ENCODE measurements at regions not wholly inside any gene's neighbourhood (a gene's known extent, or its start where the extent isn't known, plus 50 kb on each side); places are given as distances from the start of the nearest gene placed in this dataset.

- Histone ChIP-seq H3K4me3 (peak overlapping the region in 3 of 7 experiments; percentile 2 to 21 (median 15)), H3K27ac (no peak overlapping the region)
These were observed 126.0 kb downstream of the TMEM174 start for GRCh38 chr5:73298772-73299630.

DNA sequence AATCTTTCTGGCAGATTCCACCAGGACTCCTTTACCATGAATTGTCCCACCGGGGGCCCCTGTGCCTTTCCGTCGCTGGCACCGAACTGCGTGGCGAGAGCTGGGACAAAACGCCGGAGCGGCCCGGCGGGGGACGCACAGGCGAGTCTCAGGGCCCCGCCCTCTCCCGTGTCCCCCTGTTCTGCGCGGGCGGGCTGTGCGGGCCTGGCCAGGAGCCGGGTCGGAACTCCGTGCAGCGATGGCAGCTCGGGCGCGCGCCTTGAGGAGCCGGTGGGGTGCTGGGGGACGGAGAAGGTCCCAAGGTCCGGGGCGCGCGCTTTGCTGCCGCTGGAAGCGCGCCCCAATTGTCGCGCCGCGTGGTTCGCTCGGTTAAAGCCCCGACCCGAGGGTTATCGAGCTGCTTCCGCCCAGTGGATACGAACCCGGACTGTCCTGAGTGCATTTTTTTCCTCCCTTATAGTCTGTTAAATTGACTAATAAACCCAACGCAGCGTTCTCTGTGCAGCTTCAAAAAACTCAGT is 125.3 kb downstream of the TMEM174 start:
- H3K4me3 ChIP-seq: peak overlapping the region in 1 of 7 experiments; percentile 21

GRCh38 chr5:73297430-73297829 is 124.4 kb downstream of the TMEM174 start:
- Histone ChIP-seq H3K4me3 (no peak overlapping the region), H3K27ac (no peak overlapping the region)

More for the DNA sequence above, 125.3 kb downstream of the TMEM174 start:
- H3K27ac ChIP-seq: no peak overlapping the region

- no peak overlapping the region for H3K4me3 ChIP-seq
- H3K27ac ChIP-seq: no peak overlapping the region
These were observed 123.8 kb downstream of the TMEM174 start for GRCh38 chr5:73296772-73297171.

DNA sequence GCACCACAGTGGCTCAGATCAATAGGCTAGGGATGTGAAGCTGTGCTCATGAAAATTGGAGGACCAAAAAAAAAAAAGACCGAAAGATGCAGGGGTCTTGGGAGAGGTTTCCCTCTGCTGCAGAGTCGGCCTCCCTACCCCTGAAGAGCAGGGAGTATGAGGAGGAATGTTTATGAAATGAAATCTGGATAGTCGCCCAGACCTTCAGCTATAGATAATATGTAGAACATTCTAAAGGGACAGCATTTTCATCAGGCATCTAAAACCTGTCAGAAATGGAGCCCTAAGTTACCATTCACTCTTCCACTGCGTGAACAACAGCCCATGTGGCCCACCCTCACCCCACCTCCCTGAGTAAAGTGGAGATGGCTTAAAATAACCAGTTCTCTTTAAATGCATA is 122.9 kb downstream of the TMEM174 start:
- no peak overlapping the region for H3K4me3 ChIP-seq
- H3K27ac ChIP-seq: no peak overlapping the region

DNA sequence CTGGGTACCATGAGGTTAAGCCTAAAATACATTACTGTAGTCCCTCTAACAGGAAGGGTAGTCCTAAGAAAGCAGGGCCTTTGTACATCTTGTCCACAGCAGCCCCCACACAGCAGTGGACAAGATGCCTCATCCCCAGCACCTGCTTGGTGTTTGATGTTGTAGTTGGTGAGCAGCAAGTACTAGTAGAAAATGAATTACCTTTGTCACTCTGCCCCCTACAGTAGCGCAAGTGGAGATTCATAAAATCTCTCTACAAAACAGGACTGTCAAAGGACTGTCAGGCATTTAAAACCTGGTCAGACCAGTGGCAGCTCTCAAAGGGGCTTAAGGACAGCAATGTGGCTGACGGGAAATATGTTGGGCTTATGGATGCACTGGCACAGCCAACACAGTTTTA is 122.5 kb downstream of the TMEM174 start:
- H3K27ac ChIP-seq: no peak overlapping the region

DNA sequence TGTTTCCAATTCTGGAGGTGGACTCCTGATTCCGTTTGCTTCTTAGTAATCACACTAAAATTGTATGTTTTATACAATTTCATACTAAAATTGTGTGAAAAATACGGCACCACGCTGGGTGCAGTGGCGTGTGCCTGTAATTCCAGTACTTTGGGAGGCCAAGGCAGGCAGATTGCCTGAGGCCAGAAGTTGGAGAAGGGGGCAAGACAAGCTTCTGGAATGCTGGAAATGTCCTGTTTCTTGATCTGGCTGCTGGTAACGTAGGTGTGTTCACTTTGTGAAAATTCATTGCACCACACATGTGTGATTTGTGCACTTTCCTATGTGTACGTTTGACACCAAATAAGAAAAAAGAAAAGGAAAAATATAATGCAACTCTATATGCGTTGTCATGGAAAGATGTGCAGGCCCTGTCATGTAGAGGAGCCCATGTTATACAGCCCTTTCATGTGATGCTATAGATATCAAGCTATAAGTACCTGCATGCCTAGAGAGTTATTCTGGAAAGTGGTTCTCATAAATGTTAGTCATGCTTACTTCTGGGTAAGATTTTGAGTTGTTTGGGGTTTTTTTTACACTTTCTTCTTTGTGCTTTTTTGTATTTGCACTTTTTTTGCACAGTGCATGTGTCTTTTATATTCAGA is 119.9 kb downstream of the TMEM174 start:
- no peak overlapping the region for H3K4me3 ChIP-seq

More for the DNA sequence above, 122.5 kb downstream of the TMEM174 start:
- H3K4me3 ChIP-seq: no peak overlapping the region

DNA sequence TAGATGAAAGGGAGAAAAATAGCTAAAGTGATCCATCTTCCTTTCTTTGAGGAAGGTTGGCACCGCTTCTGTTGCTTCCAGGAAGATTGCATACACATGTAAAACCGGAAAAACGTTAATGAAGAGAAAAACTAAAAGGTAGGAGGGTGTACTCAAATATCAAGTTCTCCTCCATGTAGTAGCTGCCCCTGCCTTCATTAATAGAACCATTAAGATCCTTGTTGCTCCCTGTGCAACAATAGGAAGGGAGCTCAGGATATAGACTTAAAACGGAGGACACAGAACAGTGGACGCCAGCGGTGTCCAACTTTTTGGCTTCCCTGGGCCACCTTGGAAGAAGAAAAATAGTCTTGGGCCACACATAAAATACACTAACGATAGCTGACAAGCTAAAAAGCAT is 118.9 kb downstream of the TMEM174 start:
- no peak overlapping the region for H3K27ac ChIP-seq
- no peak overlapping the region for H3K4me3 ChIP-seq

More for the DNA sequence above, 119.9 kb downstream of the TMEM174 start:
- H3K27ac ChIP-seq: no peak overlapping the region

DNA sequence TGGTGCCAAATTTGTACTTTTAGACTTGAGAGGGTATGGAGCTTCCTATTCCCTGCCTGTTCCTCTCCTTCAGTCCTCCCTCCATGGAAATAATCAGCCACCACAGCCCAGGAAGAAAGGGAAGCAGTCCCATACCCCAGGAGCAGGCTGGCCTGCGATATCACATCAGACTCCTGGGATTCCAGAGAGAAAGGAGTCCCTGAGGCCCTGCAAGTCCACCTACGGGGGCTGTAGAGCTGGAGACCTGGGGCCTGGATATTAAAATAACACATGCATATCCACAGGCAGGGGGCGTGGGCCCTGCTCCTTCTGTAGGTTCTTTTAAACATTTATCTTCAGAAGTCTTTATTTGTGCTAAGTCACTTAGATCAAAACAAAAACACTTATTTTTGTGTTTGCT is 117.2 kb downstream of the TMEM174 start:
- H3K4me3 ChIP-seq: no peak overlapping the region
- no peak overlapping the region for H3K27ac ChIP-seq

GRCh38 chr5:73288803-73289720 is 116.1 kb downstream of the TMEM174 start:
- Histone ChIP-seq H3K27ac (no peak overlapping the region), H3K4me3 (no peak overlapping the region)

GRCh38 chr5:73286896-73287295 is 113.9 kb downstream of the TMEM174 start:
- Histone ChIP-seq H3K4me3 (no peak overlapping the region), H3K27ac (no peak overlapping the region)

DNA sequence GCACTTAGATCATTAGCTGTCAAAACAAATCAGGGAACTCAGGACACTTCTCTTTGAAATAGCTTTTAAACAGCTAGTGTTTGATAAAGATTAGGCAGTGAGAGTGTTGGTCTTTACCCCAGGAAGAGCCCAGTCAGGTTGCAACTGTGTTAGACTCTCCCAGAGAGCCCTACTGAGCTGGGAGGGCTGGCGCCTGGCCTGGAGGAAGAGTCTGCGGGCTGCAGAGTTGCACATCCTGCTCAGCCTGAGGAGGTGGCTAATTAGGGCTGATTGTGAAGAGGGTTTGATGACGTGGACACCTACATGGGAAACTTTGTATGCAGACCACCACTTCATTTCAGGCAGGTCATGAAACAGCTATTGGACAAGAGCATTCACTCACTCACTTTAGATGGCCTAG is 112.0 kb downstream of the TMEM174 start:
- no peak overlapping the region for H3K4me3 ChIP-seq
- no peak overlapping the region for H3K27ac ChIP-seq

DNA sequence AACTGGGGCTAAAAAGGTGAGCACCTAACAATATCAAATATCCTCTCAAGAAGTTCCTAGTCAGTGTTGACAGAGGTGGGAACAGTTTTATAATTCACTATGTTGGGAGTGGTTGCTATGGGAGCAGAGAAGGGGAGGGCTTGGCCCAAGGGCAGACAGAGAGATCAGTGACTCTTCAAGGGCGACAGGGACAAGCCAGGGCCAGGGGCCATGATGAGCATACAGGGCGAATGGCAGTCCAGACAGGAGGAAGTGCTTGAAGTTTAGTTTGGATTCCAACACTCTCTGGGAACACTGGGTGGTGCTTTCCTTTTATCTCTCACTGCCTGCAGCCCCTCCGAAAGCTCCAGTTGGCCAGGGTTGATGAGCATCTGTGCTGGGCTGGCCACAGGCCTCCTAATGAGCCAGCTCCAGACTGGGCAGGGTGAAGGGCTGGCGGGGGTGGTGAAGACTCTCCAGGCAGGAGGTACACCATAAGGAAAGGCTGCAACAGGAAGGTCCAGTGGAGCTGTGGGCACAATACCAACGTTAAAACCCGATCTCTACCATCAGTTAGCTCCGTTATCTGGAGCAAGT is 111.3 kb downstream of the TMEM174 start:
- H3K27ac ChIP-seq: no peak overlapping the region
- no peak overlapping the region for H3K4me3 ChIP-seq

- no peak overlapping the region for H3K4me3 ChIP-seq
- H3K27ac ChIP-seq: no peak overlapping the region
These were observed 109.9 kb downstream of the TMEM174 start for GRCh38 chr5:73282923-73283322.

- no peak overlapping the region for H3K27ac ChIP-seq
- H3K4me3 ChIP-seq: no peak overlapping the region
These were observed 109.4 kb downstream of the TMEM174 start for GRCh38 chr5:73282383-73282782.

DNA sequence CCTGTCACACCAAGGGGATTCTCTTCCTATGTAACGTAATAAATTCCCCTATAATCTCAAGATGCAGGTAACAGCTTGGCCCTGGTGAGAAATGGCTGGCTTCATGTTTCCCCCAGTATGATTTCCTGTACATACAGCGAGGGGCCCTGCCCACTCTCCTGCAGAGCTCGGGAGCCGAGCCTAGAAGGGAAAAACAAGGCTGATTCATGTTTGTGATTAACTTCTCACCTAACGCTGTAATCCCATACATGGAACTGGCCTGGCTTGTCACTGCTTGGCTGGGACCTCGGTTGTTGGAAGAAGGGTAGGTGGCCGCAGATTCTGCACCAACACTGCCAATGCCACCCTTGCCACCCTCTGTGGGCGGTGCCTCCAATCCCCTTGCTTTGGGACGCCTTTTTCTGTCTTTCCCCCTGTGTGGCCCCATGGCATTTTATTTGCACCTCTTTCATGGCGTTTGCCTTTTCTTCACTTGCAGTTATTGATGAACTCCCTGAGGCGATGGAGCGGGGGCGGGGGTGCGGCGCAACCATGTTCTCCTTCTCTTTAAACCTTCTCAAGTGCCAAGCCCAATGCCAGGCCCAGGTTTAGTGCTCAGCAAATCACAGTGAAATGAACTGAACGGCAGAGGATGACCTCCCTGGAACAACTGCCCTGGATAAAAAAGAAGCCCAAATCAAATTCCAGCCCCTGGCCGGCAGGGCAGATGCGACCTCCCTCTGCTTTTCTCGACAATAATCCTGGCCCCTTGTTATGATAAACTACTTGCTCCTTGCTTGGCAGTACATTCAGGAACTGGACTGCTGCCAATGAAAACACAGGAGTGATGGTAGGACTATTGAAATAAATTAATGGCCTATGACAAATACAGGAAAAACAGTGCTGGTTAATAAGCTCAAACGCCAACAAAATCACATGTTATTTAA is 108.1 kb downstream of the TMEM174 start:
- Histone ChIP-seq H3K4me3 (no peak overlapping the region), H3K27ac (peak overlapping the region in 12 of 21 experiments; percentile 14 to 61 (median 38))

GRCh38 chr5:73280386-73280785 is 107.4 kb downstream of the TMEM174 start:
- peak overlapping the region in 11 of 21 experiments; percentile 24 to 61 (median 39) for H3K27ac ChIP-seq
- no peak overlapping the region for H3K4me3 ChIP-seq

GRCh38 chr5:73279805-73280204 is 106.8 kb downstream of the TMEM174 start:
- Histone ChIP-seq H3K4me3 (no peak overlapping the region), H3K27ac (peak overlapping the region in 2 of 21 experiments; percentile 13 to 45)

All from skin epidermis (tissue), 12 donors.